ENCODE measurements at regions not wholly inside any gene's neighbourhood (a gene's known extent, or its start where the extent isn't known, plus 50 kb on each side); places are given as distances from the start of the nearest gene placed in this dataset.

DNA sequence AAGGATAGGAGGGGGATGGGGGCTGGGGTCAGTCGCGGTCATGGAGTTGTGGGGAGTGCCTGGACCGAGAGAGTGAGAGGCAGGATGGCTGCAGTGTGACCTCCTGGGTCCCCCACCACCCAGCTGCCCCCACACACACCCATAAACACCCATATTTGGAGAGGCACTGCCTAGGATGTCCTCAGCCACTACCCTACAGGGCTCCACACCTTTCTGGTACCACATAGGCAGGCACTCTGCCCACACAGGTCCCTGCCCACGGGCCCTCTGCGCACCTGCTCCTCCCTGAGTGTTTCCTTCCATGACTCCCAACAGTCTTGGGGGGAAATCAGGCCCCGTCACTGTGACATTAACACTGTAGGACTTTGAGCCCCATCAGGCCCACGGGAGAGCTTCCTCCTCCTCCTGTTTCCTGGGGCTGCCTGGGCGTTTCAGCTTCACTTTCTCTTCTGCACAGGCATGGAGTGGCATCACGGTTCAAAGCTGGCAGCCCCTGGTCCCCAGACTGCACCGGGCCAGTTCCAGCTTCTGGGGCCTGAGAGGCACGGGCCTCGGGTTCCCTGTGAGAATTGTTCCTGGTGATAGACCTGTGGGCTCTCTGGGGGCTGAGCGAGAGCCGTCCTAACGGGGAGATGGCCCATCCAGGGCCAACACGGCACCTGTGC is 207.0 kb upstream of the C14orf180 start:
- Mint-ChIP-seq H3K4me1 (ENCODE audit: low read depth) (no peaks in the 10 kb centered on the region), H3K36me3 (ENCODE audit: low read depth) (no peaks in the 10 kb centered on the region), H3K4me3 (ENCODE audit: unreplicated experiment) (no peak overlapping the region), H3K27ac (ENCODE audit: unreplicated experiment) (no peak overlapping the region), H3K9me3 (ENCODE audit: low read depth) (peaks cover 4% of the 10 kb centered on the region), H3K27me3 (ENCODE audit: low read depth) (peaks cover 20% of the 10 kb centered on the region)
- TF ChIP-seq, protein P1, sequence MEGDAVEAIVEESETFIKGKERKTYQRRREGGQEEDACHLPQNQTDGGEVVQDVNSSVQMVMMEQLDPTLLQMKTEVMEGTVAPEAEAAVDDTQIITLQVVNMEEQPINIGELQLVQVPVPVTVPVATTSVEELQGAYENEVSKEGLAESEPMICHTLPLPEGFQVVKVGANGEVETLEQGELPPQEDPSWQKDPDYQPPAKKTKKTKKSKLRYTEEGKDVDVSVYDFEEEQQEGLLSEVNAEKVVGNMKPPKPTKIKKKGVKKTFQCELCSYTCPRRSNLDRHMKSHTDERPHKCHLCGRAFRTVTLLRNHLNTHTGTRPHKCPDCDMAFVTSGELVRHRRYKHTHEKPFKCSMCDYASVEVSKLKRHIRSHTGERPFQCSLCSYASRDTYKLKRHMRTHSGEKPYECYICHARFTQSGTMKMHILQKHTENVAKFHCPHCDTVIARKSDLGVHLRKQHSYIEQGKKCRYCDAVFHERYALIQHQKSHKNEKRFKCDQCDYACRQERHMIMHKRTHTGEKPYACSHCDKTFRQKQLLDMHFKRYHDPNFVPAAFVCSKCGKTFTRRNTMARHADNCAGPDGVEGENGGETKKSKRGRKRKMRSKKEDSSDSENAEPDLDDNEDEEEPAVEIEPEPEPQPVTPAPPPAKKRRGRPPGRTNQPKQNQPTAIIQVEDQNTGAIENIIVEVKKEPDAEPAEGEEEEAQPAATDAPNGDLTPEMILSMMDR (IDR thresholded peaks at IDR 0.05) = no peak
- DNase-seq (ENCODE audit: low spot score) = peak; percentile 68

DNA sequence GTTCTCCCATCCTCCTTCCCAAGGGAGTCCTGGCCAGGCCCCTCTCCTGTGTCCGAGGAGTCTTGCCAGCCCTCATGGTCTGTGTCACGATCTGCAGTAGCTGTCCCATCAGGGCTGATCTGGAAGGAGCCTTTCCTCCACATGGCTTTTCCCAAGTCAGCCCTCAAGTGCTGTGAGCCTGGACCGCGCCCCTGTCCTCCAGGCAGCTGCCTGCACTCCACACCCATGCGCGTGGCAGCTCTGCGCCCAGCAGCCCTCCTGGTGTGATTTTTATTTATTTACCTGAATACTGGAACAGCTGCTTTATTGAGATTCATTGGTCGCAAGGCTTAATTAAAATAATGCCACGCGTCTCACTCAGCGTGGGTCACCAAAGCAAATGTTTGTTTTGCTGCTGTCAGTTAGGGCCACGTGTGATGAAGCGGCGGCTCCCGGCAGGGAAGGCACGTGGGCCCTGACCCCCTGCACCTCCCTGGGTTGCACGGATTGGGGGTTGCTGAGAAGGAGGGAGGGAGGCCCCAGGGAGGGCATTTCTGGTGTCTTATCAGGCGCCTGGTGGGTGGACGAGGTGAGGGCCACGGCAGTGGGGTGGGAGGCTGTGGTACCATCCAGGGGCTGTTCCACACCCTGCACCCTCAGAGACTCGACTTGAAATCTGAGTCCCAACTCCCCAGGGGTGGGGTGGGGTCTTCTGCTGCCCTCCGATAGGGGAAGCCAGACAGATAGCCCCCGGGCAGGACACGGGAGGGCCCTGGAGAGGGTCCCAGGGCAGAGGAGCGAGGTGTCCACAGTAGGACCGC is 206.3 kb upstream of the C14orf180 start:
- Mint-ChIP-seq H3K4me1 (ENCODE audit: low read depth) (no peaks in the 10 kb centered on the region), H3K27ac (ENCODE audit: unreplicated experiment) (no peak overlapping the region), H3K36me3 (ENCODE audit: low read depth) (no peaks in the 10 kb centered on the region), H3K9me3 (ENCODE audit: low read depth) (peaks cover 4% of the 10 kb centered on the region), H3K27me3 (ENCODE audit: low read depth) (peaks cover 24% of the 10 kb centered on the region), H3K4me3 (ENCODE audit: unreplicated experiment) (no peak overlapping the region)
- peak; percentile 62 for DNase-seq (ENCODE audit: low spot score)
- TF ChIP-seq, protein P1 (IDR thresholded peaks at IDR 0.05) = no peak

GRCh38 chr14:104373855-104374717 is 205.5 kb upstream of the C14orf180 start:
- DNase-seq (ENCODE audit: low spot score) = peak; percentile 80
- TF ChIP-seq, protein P1 (IDR thresholded peaks at IDR 0.05) = no peak
- Mint-ChIP-seq H3K27me3 (ENCODE audit: low read depth) (peaks cover 32% of the 10 kb centered on the region), H3K4me1 (ENCODE audit: low read depth) (no peaks in the 10 kb centered on the region), H3K9me3 (ENCODE audit: low read depth) (peaks cover 4% of the 10 kb centered on the region), H3K36me3 (ENCODE audit: low read depth) (no peaks in the 10 kb centered on the region), H3K4me3 (ENCODE audit: unreplicated experiment) (no peak overlapping the region), H3K27ac (ENCODE audit: unreplicated experiment) (no peak overlapping the region)

- peak; percentile 75 for DNase-seq (ENCODE audit: low spot score)
- H3K4me1 Mint-ChIP-seq (ENCODE audit: low read depth) = no peaks in the 10 kb centered on the region
- TF ChIP-seq, protein P1 (IDR thresholded peaks at IDR 0.05) = no peak
- H3K27me3 Mint-ChIP-seq (ENCODE audit: low read depth) = peaks cover 36% of the 10 kb centered on the region
- H3K9me3 Mint-ChIP-seq (ENCODE audit: low read depth) = peaks cover 8% of the 10 kb centered on the region
- no peaks in the 10 kb centered on the region for H3K36me3 Mint-ChIP-seq (ENCODE audit: low read depth)
- no peak overlapping the region for H3K27ac Mint-ChIP-seq (ENCODE audit: unreplicated experiment)
- H3K4me3 Mint-ChIP-seq (ENCODE audit: unreplicated experiment) = no peak overlapping the region
Observed at GRCh38 chr14:104374718-104375080, 204.9 kb upstream of the C14orf180 start.

Measured in chondrocyte (in vitro differentiated cells).